Activated CD8-positive, alpha-beta T cell treated with anti-CD3 and anti-CD28 coated beads, Interleukin-2, amount 10 ng/mL, durations not matched to agents 7 days and 5 days (primary cell): ENCODE measurements at regions not wholly inside any gene's neighbourhood (a gene's known extent, or its start where the extent isn't known, plus 50 kb on each side); places are given as distances from the start of the nearest gene placed in this dataset.

ENCODE experiments used
- ATAC-seq: fragments of 150-1000 bp; cut with Tn5 transposase; one replicate; pipeline ENCODE4 v1.10.0; 2021; ENCODE audit warnings: moderate library complexity
- CTCF ChIA-PET: fragments of 350-600 bp; sonication (Branson Sonifier 250); formaldehyde crosslinking; loops from one replicate; lab custom pipeline; 2021; ENCODE audit warnings: antibody characterized with exemption; lab: Charles Lee
- POLR2A ChIA-PET: fragments of 350-600 bp; sonication (Branson Sonifier 250); formaldehyde crosslinking; loops from one replicate; lab custom pipeline; 2021; ENCODE audit warnings: antibody characterized with exemption; lab: Charles Lee
- DNase-seq: peaks from one replicate; pipeline ENCODE4 v3.0.0-alpha.2; 2020
- H3K27ac Mint-ChIP-seq: one replicate; pipeline ENCODE4 v1.8.0; 2021; ENCODE audit warnings: mild to moderate bottlenecking, mixed read lengths
- H3K27me3 Mint-ChIP-seq: one replicate; pipeline ENCODE4 v1.8.0; 2021; ENCODE audit warnings: low read depth, mixed read lengths
- H3K36me3 Mint-ChIP-seq: one replicate; pipeline ENCODE4 v1.8.0; 2021; ENCODE audit warnings: low read depth, mixed read lengths
- H3K4me1 Mint-ChIP-seq: one replicate; pipeline ENCODE4 v1.8.0; 2021; ENCODE audit warnings: low read depth, mixed read lengths
- H3K4me3 Mint-ChIP-seq: one replicate; pipeline ENCODE4 v1.8.0; 2021; ENCODE audit warnings: mild to moderate bottlenecking, mixed read lengths
- H3K9me3 Mint-ChIP-seq: one replicate; pipeline ENCODE4 v1.8.0; 2022; ENCODE audit warnings: mixed read lengths; ENCODE audit not compliant: insufficient read depth

GRCh38 chr9:108275906-108276305 lies 579.9 kb downstream of the ACTL7B start:
- Mint-ChIP-seq H3K9me3 (no peaks in the 10 kb centered on the region), H3K4me1 (no peaks in the 10 kb centered on the region), H3K27me3 (no peaks in the 10 kb centered on the region), H3K4me3 (no peak overlapping the region), H3K27ac (no peak overlapping the region), H3K36me3 (no peaks in the 10 kb centered on the region)
- CTCF ChIA-PET: no interaction called here
- DNase-seq (no peak), ATAC-seq (no peak)
- POLR2A ChIA-PET: no interaction called here

GRCh38 chr9:108274971-108275370 lies 580.8 kb downstream of the ACTL7B start:
- Mint-ChIP-seq H3K9me3 (no peaks in the 10 kb centered on the region), H3K27ac (no peak overlapping the region), H3K4me1 (no peaks in the 10 kb centered on the region), H3K4me3 (no peak overlapping the region), H3K27me3 (no peaks in the 10 kb centered on the region), H3K36me3 (no peaks in the 10 kb centered on the region)
- no peak for ATAC-seq
- CTCF ChIA-PET: no interaction called here
- DNase-seq: no peak
- POLR2A ChIA-PET: no interaction called here

DNA sequence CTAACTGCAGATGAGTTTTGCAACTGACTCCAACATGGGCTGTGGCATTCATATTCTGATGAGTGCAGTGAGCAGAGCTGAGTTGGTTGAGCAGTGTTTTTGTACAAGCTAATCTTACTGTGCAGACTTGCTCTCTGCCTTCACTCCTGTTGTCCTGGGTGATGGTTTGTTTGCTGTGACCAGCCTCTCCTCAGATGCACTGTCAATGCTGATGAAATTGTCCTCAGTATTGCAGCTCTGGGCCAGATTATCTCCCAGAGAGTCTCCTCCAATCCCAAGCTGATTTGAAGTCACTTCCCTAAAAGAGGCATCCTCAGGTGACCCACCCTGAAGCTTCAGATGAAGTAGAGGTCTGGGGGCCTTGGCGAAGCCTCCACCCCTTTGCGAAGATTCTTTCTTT lies 581.8 kb downstream of the ACTL7B start:
- Mint-ChIP-seq H3K4me1 (no peaks in the 10 kb centered on the region), H3K4me3 (no peak overlapping the region), H3K9me3 (no peaks in the 10 kb centered on the region), H3K27me3 (no peaks in the 10 kb centered on the region), H3K36me3 (no peaks in the 10 kb centered on the region), H3K27ac (no peak overlapping the region)
- ATAC-seq (no peak), DNase-seq (no peak)
- ChIA-PET CTCF (no interaction called here), POLR2A (no interaction called here)

DNA sequence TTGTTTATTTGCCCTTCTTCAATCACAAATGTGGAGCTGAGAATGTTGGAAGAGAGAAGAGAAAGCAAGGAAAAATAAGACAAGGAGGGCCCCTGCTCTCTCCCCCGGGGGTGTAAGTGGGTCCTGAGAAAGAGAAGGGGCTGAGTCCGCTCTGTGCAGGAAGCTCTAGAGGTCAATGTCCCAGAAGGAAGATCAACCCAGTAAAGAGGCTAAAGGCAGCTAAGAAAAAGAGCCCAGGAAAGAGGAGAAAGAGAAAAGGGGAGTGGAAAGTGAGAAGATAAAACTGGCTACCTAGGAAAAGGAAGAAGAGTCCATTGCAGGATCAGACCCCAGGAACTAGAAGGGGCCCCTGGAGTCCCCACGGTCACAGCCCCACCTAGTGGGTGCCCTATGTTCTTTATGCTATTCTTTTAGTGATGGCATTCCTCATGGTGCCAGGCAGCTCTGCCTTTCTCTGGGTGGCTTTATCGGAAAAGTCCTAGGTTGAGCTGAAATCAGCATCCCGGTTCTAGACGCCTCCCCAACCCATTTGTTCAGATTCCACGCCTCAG lies 583.4 kb downstream of the ACTL7B start:
- POLR2A ChIA-PET: no interaction called here

DNA sequence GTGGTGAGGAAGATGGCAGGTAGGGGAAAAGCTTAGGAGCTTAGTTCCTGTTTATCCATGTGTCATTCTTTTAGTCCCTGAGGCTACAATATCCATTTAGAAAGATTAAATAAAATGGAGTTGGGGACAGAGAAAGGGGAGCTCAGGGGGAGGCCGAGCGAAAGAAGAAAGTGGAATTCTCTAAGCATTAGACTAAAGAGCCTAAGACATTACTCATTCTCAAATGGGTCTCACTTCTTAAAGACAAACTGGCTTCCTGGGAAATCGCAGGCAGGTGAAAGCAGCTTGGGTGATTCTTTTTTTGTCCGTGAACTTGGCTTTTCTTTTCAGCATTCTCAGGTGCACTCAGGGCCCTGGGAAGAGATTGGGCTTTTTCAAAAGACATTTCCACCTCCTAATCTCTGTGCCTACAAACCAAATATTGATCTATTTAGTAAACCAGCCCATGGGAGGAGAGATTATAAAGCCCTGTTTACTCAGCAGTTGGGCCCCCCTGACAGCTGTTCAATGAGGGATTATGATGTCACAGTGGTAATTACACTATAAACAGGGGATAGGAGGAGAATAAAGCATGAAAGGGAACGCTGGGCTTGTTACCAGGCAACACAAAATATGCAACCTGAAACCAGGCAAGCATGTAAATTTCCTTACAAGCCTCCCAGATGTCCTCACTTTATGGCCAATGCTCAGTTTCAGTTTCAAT lies 584.0 kb downstream of the ACTL7B start:
- ATAC-seq: no peak
- no peak for DNase-seq
- Mint-ChIP-seq H3K4me3 (no peak overlapping the region), H3K27ac (no peak overlapping the region), H3K4me1 (no peaks in the 10 kb centered on the region), H3K36me3 (no peaks in the 10 kb centered on the region), H3K9me3 (no peaks in the 10 kb centered on the region), H3K27me3 (no peaks in the 10 kb centered on the region)
- ChIA-PET POLR2A (no interaction called here), CTCF (interaction anchor here (0.6 kb wide), 1 partner anchor 13 kb away, joined by 3 read pairs; no protein-coding TSS in a partner anchor)

More for the DNA sequence above, 583.4 kb downstream of the ACTL7B start:
- Mint-ChIP-seq H3K36me3 (no peaks in the 10 kb centered on the region), H3K9me3 (no peaks in the 10 kb centered on the region), H3K27ac (no peak overlapping the region), H3K27me3 (no peaks in the 10 kb centered on the region), H3K4me3 (no peak overlapping the region), H3K4me1 (no peaks in the 10 kb centered on the region)
- ATAC-seq (no peak), DNase-seq (no peak)
- CTCF ChIA-PET: interaction anchor here (0.6 kb wide), 1 partner anchor 13 kb away, joined by 3 read pairs; no protein-coding TSS in a partner anchor

DNA sequence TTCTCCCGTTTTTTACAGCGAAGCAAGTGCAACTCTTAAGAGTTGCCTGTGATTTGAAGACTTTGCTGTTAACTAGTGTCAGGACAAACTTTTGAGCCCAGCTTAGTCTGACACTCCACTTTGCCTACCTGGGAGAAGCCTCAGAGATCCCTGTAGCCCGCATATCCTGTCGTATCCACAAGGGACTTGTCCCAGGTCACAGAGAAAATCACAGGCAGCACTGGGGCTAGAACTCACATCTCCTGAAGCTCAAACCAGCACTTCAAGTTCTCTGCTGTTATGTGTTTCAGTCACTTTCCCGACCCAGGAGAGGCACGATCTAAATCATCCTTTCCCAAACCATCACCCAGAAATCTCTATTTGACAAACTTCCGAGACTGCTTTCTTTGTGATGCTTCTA lies 584.5 kb downstream of the ACTL7B start:
- ChIA-PET CTCF (no interaction called here), POLR2A (no interaction called here)
- DNase-seq (no peak), ATAC-seq (no peak)
- Mint-ChIP-seq H3K4me3 (no peak overlapping the region), H3K27ac (no peak overlapping the region), H3K4me1 (no peaks in the 10 kb centered on the region), H3K36me3 (no peaks in the 10 kb centered on the region), H3K9me3 (no peaks in the 10 kb centered on the region), H3K27me3 (no peaks in the 10 kb centered on the region)

GRCh38 chr9:108270561-108270960 lies 585.2 kb downstream of the ACTL7B start:
- ATAC-seq (no peak), DNase-seq (no peak)
- ChIA-PET CTCF (no interaction called here), POLR2A (no interaction called here)
- Mint-ChIP-seq H3K9me3 (peaks cover under 1% of the 10 kb centered on the region), H3K4me3 (no peak overlapping the region), H3K27ac (no peak overlapping the region), H3K27me3 (no peaks in the 10 kb centered on the region), H3K4me1 (no peaks in the 10 kb centered on the region), H3K36me3 (no peaks in the 10 kb centered on the region)

GRCh38 chr9:108270051-108270450 lies 585.7 kb downstream of the ACTL7B start:
- Mint-ChIP-seq H3K9me3 (peaks cover 4% of the 10 kb centered on the region), H3K4me3 (no peak overlapping the region), H3K27me3 (no peaks in the 10 kb centered on the region), H3K36me3 (no peaks in the 10 kb centered on the region), H3K4me1 (no peaks in the 10 kb centered on the region), H3K27ac (no peak overlapping the region)
- CTCF ChIA-PET: no interaction called here
- POLR2A ChIA-PET: no interaction called here
- ATAC-seq (no peak), DNase-seq (no peak)

GRCh38 chr9:108269371-108269770 lies 586.4 kb downstream of the ACTL7B start:
- POLR2A ChIA-PET: no interaction called here
- no peak for ATAC-seq
- no peaks in the 10 kb centered on the region for H3K4me1 Mint-ChIP-seq
- no peak for DNase-seq
- CTCF ChIA-PET: no interaction called here
- H3K9me3 Mint-ChIP-seq: peaks cover 4% of the 10 kb centered on the region
- no peak overlapping the region for H3K27ac Mint-ChIP-seq
- H3K4me3 Mint-ChIP-seq: no peak overlapping the region
- H3K36me3 Mint-ChIP-seq: no peaks in the 10 kb centered on the region
- no peaks in the 10 kb centered on the region for H3K27me3 Mint-ChIP-seq

DNA sequence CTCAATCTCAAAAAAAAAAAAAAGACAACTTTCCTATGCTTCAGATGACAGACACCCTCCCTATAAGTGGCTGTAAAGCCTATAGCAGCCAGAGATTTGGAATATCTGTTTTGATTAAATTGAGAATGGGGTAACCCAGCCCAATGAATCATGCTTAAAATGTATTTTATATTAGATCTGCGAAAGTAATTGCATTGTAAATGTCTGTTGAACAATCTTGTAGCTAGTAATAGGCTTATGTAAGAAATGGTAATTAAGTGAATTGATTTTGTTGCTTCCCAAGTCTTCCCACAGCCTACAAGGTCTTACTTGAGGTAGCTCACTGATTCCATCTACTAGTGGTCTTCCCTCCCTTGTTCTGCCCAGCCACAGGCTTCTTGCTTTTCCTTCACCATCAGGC lies 590.7 kb downstream of the ACTL7B start:
- Mint-ChIP-seq H3K36me3 (no peaks in the 10 kb centered on the region), H3K27me3 (no peaks in the 10 kb centered on the region), H3K9me3 (peaks cover 4% of the 10 kb centered on the region), H3K4me1 (no peaks in the 10 kb centered on the region), H3K27ac (no peak overlapping the region), H3K4me3 (no peak overlapping the region)
- POLR2A ChIA-PET: no interaction called here
- DNase-seq: no peak
- CTCF ChIA-PET: no interaction called here
- no peak for ATAC-seq

GRCh38 chr9:108264093-108264492 lies 591.7 kb downstream of the ACTL7B start:
- H3K4me1 Mint-ChIP-seq: no peaks in the 10 kb centered on the region
- POLR2A ChIA-PET: no interaction called here
- CTCF ChIA-PET: no interaction called here
- no peaks in the 10 kb centered on the region for H3K27me3 Mint-ChIP-seq
- DNase-seq (no peak), ATAC-seq (no peak)
- no peaks in the 10 kb centered on the region for H3K36me3 Mint-ChIP-seq
- no peak overlapping the region for H3K27ac Mint-ChIP-seq
- H3K4me3 Mint-ChIP-seq: no peak overlapping the region
- H3K9me3 Mint-ChIP-seq: peaks cover 4% of the 10 kb centered on the region

- Mint-ChIP-seq H3K9me3 (peaks cover 4% of the 10 kb centered on the region), H3K27ac (no peak overlapping the region), H3K27me3 (no peaks in the 10 kb centered on the region), H3K4me1 (no peaks in the 10 kb centered on the region), H3K36me3 (no peaks in the 10 kb centered on the region), H3K4me3 (no peak overlapping the region)
- no peak for ATAC-seq
- ChIA-PET CTCF (no interaction called here), POLR2A (no interaction called here)
- no peak for DNase-seq
Observed at GRCh38 chr9:108262836-108263235, 593.0 kb downstream of the ACTL7B start.
